WTC11 (cell line): ENCODE measurements at regions not wholly inside any gene's neighbourhood (a gene's known extent, or its start where the extent isn't known, plus 50 kb on each side); places are given as distances from the start of the nearest gene placed in this dataset.

ENCODE experiments used
- ATAC-seq: fragments of 200-7000 bp; cut with Tn5 transposase; 2 replicates; pipeline ENCODE4 v1.10.0; 2021; ENCODE audit warnings: mild to moderate bottlenecking, moderate library complexity
- CTCF ChIA-PET: fragments of 300-600 bp; sonication (Branson Sonifier 250); formaldehyde crosslinking; loops from one replicate; lab custom pipeline; 2021; ENCODE audit warnings: antibody characterized with exemption; lab: Charles Lee
- POLR2A ChIA-PET: fragments of 350-600 bp; sonication (Branson Sonifier 250); formaldehyde crosslinking; loops from one replicate; lab custom pipeline; 2021; ENCODE audit warnings: antibody characterized with exemption; lab: Charles Lee
- DNase-seq: peaks from one replicate; pipeline ENCODE4 v3.0.0; 2021; ENCODE audit warnings: low spot score
- H3K27ac Mint-ChIP-seq: 2 replicates; pipeline ENCODE4 v1.8.0; 2021; ENCODE audit warnings: mixed read lengths
- H3K27me3 Mint-ChIP-seq: 2 replicates; pipeline ENCODE4 v1.8.0; 2021; ENCODE audit warnings: low read depth, mild to moderate bottlenecking, moderate library complexity, mixed read lengths
- H3K36me3 Mint-ChIP-seq: 2 replicates; pipeline ENCODE4 v1.8.0; 2021; ENCODE audit warnings: mixed read lengths
- H3K4me1 Mint-ChIP-seq: 2 replicates; pipeline ENCODE4 v1.8.0; 2022; ENCODE audit warnings: mixed read lengths
- H3K4me3 Mint-ChIP-seq: 2 replicates; pipeline ENCODE4 v1.8.0; 2021; ENCODE audit warnings: mild to moderate bottlenecking, moderate library complexity, mixed read lengths
- H3K9me3 Mint-ChIP-seq: 2 replicates; pipeline ENCODE4 v1.8.0; 2021; ENCODE audit warnings: mixed read lengths
- CBFB ChIP-seq: sonication (generic); formaldehyde crosslinking; IDR thresholded peaks from 2 replicates; pipeline ENCODE4 v1.8.1; 2022; ENCODE audit warnings: mild to moderate bottlenecking, low read depth, missing genetic modification reagents
- ELF4 ChIP-seq: sonication (generic); formaldehyde crosslinking; IDR thresholded peaks from 2 replicates; pipeline ENCODE4 v1.8.1; 2022; ENCODE audit warnings: low read depth, mild to moderate bottlenecking, moderate library complexity, missing genetic modification reagents
- FOXJ3 ChIP-seq: sonication (generic); formaldehyde crosslinking; IDR thresholded peaks from 2 replicates; pipeline ENCODE4 v1.9.0; 2021; ENCODE audit warnings: missing genetic modification reagents, mild to moderate bottlenecking, borderline replicate concordance
- FOXK1 ChIP-seq: sonication (generic); formaldehyde crosslinking; IDR thresholded peaks from 2 replicates; pipeline ENCODE4 v1.8.0; 2022; ENCODE audit warnings: mild to moderate bottlenecking, moderate library complexity, missing genetic modification reagents
- KAT7 ChIP-seq: sonication (generic); formaldehyde crosslinking; IDR thresholded peaks from 2 replicates; pipeline ENCODE4 v1.8.1; 2023; ENCODE audit warnings: missing genetic modification reagents, mild to moderate bottlenecking, borderline replicate concordance
- NR2C2 ChIP-seq: sonication (generic); formaldehyde crosslinking; IDR thresholded peaks from 2 replicates; pipeline ENCODE4 v1.8.0; 2022; ENCODE audit warnings: mild to moderate bottlenecking, missing genetic modification reagents
- SMAD4 ChIP-seq: sonication (generic); formaldehyde crosslinking; IDR thresholded peaks from 2 replicates; pipeline ENCODE4 v1.8.0; 2022; ENCODE audit warnings: mild to moderate bottlenecking, missing genetic modification reagents
- TEAD4 ChIP-seq: sonication (generic); formaldehyde crosslinking; IDR thresholded peaks from 2 replicates; pipeline ENCODE4 v1.8.0; 2022; ENCODE audit warnings: mild to moderate bottlenecking, missing genetic modification reagents
- ZNF138 ChIP-seq: sonication (generic); formaldehyde crosslinking; conservative IDR thresholded peaks from 2 replicates; pipeline ENCODE4 v1.8.1; 2022; ENCODE audit warnings: mild to moderate bottlenecking, moderate library complexity, missing genetic modification reagents
- ZNF396 ChIP-seq: fragments of 250-450 bp; sonication (Bioruptor Pico); IDR thresholded peaks from 2 replicates; pipeline ENCODE4 v1.8.0; 2021; ENCODE audit warnings: mild to moderate bottlenecking, moderate library complexity, borderline replicate concordance
- TF ChIP-seq, protein P1 (sequence below): fragments of 250-450 bp; sonication (Bioruptor Pico); conservative IDR thresholded peaks from 2 replicates; pipeline ENCODE4 v1.9.0; 2021; ENCODE audit warnings: mild to moderate bottlenecking
- TF ChIP-seq, protein P2 (sequence below): sonication (generic); formaldehyde crosslinking; IDR thresholded peaks from 2 replicates; pipeline ENCODE4 v1.8.1; 2022; ENCODE audit warnings: missing genetic modification reagents, borderline replicate concordance
- TF ChIP-seq, protein P3 (sequence below): sonication (generic); formaldehyde crosslinking; IDR thresholded peaks from 2 replicates; pipeline ENCODE4 v1.8.1; 2022; ENCODE audit warnings: low read depth, missing genetic modification reagents, borderline replicate concordance
- TF ChIP-seq, protein P4 (sequence below): sonication (generic); formaldehyde crosslinking; IDR thresholded peaks from 2 replicates; pipeline ENCODE4 v1.8.0; 2023; ENCODE audit warnings: mild to moderate bottlenecking, missing genetic modification reagents
- TF ChIP-seq, protein P5 (sequence below): sonication (generic); formaldehyde crosslinking; IDR thresholded peaks from 2 replicates; pipeline ENCODE4 v1.8.1; 2022; ENCODE audit warnings: mild to moderate bottlenecking, missing genetic modification reagents, moderate library complexity, borderline replicate concordance

DNA sequence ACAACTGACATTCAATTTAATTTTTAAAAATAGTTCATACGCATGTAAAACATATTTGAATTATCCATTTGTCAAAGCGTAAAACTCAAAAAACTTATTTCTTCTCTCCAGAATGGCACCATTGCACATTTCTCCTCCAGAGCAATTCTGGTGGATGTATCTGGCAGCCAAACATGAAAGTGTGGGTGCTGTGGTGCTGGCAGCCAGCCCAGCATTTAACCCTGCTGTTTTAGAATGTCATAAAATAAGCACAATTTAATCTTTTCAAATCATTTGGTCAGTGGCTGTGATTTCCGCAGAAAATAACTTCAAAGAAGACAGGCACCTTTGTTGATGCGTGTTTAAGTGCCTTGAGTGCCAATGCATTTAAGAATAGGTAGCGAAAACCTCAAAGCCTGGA, 302.7 kb upstream of the MEOX2 start (continued):
- TF ChIP-seq, protein P1, sequence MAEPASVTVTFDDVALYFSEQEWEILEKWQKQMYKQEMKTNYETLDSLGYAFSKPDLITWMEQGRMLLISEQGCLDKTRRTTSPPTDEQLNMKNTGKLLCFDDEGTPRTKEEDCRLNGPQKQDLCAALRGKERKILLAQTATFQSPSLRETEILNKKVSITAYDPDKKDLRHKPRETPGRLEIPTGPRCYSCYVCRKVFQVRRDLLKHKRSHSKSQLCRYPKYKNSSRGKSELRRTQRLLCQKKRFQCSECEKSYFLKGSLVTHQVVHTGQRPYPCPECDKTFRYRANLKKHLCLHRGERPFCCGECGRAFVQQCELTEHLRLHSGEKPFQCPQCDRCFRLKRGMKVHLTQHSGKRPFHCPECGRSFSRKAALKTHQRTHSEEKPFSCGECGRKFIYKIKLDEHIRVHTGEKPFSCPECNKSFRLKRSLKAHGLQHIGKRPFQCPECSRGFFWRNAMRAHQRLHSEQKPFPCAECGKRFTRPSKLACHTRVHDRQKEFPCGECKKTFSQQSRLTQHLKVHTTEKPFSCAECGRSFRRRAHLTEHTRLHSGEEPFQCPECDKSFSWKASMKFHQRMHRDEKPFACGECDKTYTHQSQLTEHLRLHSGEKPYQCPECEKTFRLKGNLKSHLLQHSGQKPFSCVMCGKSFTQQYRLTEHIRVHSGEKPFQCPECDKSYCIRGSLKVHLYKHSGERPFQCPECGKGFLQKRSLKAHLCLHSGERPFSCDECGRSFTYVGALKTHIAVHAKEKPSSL (CRISPR knock-in tag), result no peak

DNA sequence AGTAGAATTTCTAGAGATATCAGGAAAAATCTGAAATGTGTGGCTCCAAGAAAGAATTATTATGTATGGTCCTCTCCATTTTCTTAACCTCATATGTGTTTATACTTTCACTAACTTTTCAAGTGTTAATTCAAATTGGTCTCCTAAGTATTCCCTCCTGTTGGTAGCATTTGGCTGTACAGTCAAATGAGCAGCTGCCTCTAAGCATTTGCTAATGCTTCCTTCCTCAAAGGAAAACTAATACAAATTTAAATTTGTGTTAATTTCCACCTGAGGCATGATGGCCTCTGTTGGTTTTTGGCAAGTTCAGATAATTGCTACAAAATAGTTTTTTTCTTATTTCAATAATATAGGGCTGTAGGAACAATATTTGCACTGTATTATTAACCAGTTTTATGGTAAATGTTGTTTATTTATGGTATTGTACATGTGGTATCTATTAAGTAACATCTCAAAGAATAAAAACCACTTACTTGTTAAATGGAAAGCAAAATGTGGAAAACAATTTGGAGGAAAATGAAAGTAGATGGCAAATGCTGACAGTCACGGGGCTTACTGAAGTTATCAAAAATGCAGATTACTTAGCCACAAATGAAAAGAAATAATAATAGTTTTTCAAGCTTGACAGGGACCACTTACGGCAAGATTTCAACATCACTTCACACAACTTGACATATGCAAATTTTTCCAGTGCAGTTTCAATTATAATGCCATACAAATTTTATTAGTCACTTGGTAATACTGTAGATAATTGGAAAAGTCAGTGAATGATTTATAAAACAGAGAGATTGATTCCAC, 299.3 kb upstream of the MEOX2 start:
- Mint-ChIP-seq H3K27me3 (peaks cover 51% of the 10 kb centered on the region), H3K4me3 (peak overlapping the region; percentile 32), H3K27ac (peak overlapping the region; percentile 63; the same call in 1 of the 2 replicates), H3K4me1 (peaks cover 40% of the 10 kb centered on the region), H3K9me3 (no peaks in the 10 kb centered on the region), H3K36me3 (no peaks in the 10 kb centered on the region)
- ChIA-PET POLR2A (no interaction called here), CTCF (interaction anchor here (0.7 kb wide), 1 partner anchor 265 kb away, joined by 3 read pairs; no protein-coding TSS in a partner anchor)
- no peak for DNase-seq
- ATAC-seq, result peak; percentile 63; the same call in 1 of the 2 replicates
- TF ChIP-seq SMAD4 (CRISPR knock-in tag) (no peak), ZNF138 (CRISPR knock-in tag) (no peak), ELF4 (CRISPR knock-in tag) (no peak), TEAD4 (CRISPR knock-in tag) (no peak), KAT7 (no peak), ZNF396 (CRISPR knock-in tag) (no peak), FOXK1 (CRISPR knock-in tag) (no peak), FOXJ3 (CRISPR knock-in tag) (no peak), NR2C2 (CRISPR knock-in tag) (no peak), CBFB (no peak)
- TF ChIP-seq, protein P2, sequence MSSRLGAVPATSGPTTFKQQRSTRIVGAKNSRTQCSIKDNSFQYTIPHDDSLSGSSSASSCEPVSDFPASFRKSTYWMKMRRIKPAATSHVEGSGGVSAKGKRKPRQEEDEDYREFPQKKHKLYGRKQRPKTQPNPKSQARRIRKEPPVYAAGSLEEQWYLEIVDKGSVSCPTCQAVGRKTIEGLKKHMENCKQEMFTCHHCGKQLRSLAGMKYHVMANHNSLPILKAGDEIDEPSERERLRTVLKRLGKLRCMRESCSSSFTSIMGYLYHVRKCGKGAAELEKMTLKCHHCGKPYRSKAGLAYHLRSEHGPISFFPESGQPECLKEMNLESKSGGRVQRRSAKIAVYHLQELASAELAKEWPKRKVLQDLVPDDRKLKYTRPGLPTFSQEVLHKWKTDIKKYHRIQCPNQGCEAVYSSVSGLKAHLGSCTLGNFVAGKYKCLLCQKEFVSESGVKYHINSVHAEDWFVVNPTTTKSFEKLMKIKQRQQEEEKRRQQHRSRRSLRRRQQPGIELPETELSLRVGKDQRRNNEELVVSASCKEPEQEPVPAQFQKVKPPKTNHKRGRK (CRISPR knock-in tag), result no peak
- TF ChIP-seq, protein P3, sequence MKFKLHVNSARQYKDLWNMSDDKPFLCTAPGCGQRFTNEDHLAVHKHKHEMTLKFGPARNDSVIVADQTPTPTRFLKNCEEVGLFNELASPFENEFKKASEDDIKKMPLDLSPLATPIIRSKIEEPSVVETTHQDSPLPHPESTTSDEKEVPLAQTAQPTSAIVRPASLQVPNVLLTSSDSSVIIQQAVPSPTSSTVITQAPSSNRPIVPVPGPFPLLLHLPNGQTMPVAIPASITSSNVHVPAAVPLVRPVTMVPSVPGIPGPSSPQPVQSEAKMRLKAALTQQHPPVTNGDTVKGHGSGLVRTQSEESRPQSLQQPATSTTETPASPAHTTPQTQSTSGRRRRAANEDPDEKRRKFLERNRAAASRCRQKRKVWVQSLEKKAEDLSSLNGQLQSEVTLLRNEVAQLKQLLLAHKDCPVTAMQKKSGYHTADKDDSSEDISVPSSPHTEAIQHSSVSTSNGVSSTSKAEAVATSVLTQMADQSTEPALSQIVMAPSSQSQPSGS, result no peak
- TF ChIP-seq, protein P4, sequence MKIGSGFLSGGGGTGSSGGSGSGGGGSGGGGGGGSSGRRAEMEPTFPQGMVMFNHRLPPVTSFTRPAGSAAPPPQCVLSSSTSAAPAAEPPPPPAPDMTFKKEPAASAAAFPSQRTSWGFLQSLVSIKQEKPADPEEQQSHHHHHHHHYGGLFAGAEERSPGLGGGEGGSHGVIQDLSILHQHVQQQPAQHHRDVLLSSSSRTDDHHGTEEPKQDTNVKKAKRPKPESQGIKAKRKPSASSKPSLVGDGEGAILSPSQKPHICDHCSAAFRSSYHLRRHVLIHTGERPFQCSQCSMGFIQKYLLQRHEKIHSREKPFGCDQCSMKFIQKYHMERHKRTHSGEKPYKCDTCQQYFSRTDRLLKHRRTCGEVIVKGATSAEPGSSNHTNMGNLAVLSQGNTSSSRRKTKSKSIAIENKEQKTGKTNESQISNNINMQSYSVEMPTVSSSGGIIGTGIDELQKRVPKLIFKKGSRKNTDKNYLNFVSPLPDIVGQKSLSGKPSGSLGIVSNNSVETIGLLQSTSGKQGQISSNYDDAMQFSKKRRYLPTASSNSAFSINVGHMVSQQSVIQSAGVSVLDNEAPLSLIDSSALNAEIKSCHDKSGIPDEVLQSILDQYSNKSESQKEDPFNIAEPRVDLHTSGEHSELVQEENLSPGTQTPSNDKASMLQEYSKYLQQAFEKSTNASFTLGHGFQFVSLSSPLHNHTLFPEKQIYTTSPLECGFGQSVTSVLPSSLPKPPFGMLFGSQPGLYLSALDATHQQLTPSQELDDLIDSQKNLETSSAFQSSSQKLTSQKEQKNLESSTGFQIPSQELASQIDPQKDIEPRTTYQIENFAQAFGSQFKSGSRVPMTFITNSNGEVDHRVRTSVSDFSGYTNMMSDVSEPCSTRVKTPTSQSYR (CRISPR knock-in tag), result no peak
- TF ChIP-seq, protein P5, sequence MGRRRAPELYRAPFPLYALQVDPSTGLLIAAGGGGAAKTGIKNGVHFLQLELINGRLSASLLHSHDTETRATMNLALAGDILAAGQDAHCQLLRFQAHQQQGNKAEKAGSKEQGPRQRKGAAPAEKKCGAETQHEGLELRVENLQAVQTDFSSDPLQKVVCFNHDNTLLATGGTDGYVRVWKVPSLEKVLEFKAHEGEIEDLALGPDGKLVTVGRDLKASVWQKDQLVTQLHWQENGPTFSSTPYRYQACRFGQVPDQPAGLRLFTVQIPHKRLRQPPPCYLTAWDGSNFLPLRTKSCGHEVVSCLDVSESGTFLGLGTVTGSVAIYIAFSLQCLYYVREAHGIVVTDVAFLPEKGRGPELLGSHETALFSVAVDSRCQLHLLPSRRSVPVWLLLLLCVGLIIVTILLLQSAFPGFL (CRISPR knock-in tag), result no peak
